ENCODE measurements at regions not wholly inside any gene's neighbourhood (a gene's known extent, or its start where the extent isn't known, plus 50 kb on each side); places are given as distances from the start of the nearest gene placed in this dataset.

DNA sequence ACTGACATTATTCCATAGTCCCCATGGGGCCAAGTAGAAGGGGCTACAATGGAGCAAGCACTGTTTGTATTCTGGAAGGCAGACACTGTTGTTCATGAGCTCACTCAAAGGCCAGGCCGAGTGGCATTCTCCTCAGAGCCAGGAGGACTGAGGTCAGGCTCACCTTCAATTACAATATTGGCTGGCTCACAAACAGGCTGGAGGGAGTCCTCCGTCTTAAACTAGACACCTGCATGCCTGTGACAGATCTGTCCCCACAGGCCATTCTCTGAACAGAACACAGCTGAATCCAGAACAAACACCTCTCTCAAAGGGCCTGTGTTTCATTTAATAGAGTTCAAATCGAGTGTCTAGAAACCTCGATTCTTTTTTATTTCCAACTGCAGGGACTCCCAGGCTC is 347.4 kb upstream of the PPP2R3A start:
- Histone ChIP-seq H3K36me3 (ENCODE audit: insufficient read depth, low read length) (no peaks in the 10 kb centered on the region), H3K4me2 (ENCODE audit: insufficient read depth, low read length) (no peak overlapping the region), H3K27me3 (ENCODE audit: insufficient read depth, low read length) (no peaks in the 10 kb centered on the region), H2AFZ (ENCODE audit: low read length) (no peak overlapping the region), H4K20me1 (ENCODE audit: insufficient read depth, low read length) (no peaks in the 10 kb centered on the region), H3K4me3 (ENCODE audit: insufficient read depth, low read length) (no peak overlapping the region), H3K9me3 (ENCODE audit: low read depth, low read length) (no peaks in the 10 kb centered on the region), H3K4me1 (ENCODE audit: insufficient read depth, low read length) (no peaks in the 10 kb centered on the region), H3K27ac (ENCODE audit: low read depth, low read length) (no peak overlapping the region), H3K79me2 (ENCODE audit: insufficient read depth, low read length) (no peaks in the 10 kb centered on the region)
- no peak for DNase-seq (ENCODE audit: insufficient read length, low spot score, missing footprints)
- TF ChIP-seq, protein P1, sequence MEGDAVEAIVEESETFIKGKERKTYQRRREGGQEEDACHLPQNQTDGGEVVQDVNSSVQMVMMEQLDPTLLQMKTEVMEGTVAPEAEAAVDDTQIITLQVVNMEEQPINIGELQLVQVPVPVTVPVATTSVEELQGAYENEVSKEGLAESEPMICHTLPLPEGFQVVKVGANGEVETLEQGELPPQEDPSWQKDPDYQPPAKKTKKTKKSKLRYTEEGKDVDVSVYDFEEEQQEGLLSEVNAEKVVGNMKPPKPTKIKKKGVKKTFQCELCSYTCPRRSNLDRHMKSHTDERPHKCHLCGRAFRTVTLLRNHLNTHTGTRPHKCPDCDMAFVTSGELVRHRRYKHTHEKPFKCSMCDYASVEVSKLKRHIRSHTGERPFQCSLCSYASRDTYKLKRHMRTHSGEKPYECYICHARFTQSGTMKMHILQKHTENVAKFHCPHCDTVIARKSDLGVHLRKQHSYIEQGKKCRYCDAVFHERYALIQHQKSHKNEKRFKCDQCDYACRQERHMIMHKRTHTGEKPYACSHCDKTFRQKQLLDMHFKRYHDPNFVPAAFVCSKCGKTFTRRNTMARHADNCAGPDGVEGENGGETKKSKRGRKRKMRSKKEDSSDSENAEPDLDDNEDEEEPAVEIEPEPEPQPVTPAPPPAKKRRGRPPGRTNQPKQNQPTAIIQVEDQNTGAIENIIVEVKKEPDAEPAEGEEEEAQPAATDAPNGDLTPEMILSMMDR (IDR thresholded peaks at IDR 0.05; ENCODE audit: extremely low read depth, low read depth, low read length): no peak

DNA sequence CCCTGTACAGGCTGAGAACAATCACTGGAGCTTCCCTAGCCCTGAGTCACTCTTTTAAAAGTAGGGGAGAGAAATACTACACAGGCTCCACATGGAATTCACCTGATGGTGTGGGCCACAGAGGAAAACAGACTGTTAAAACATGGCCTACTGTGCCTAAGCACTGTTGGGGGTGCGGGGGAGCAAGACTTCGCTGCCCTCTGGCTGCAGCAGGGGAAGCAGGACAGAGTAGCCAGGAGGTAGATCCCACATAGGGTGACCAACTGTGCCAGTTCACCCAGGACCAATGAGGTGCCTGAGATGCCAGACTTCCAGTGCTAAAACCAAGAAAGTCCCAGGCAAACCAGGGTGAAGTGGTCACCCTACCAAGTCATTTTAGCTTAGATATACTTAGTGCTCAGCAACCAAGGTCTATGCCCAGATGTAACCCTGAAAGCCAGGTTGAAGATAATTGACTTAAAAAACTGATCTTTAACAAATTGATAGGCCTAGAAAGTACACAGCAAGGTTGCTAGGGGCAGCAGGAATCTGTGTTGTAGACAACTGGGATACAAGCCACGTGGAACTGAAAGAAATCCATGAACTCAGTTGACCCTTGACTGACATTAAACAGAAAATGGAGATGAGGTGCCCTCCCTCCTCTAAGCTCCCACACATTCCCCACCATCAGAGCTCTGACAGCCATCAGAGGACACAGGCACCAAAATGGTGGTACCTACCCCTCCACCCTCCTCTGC is 344.2 kb upstream of the PPP2R3A start:
- H4K20me1 ChIP-seq (ENCODE audit: insufficient read depth, low read length): no peaks in the 10 kb centered on the region
- TF ChIP-seq, protein P1 (IDR thresholded peaks at IDR 0.05; ENCODE audit: extremely low read depth, low read depth, low read length): no peak
- no peaks in the 10 kb centered on the region for H3K79me2 ChIP-seq (ENCODE audit: insufficient read depth, low read length)
- H3K4me3 ChIP-seq (ENCODE audit: insufficient read depth, low read length): no peak overlapping the region
- no peak overlapping the region for H2AFZ ChIP-seq (ENCODE audit: low read length)
- no peak for DNase-seq (ENCODE audit: insufficient read length, low spot score, missing footprints)
- H3K27me3 ChIP-seq (ENCODE audit: insufficient read depth, low read length): no peaks in the 10 kb centered on the region
- H3K27ac ChIP-seq (ENCODE audit: low read depth, low read length): no peak overlapping the region
- H3K4me2 ChIP-seq (ENCODE audit: insufficient read depth, low read length): no peak overlapping the region
- H3K4me1 ChIP-seq (ENCODE audit: insufficient read depth, low read length): no peaks in the 10 kb centered on the region
- no peaks in the 10 kb centered on the region for H3K36me3 ChIP-seq (ENCODE audit: insufficient read depth, low read length)
- no peaks in the 10 kb centered on the region for H3K9me3 ChIP-seq (ENCODE audit: low read depth, low read length)

- no peak overlapping the region for H3K27ac ChIP-seq (ENCODE audit: low read depth, low read length)
- no peak overlapping the region for H2AFZ ChIP-seq (ENCODE audit: low read length)
- no peaks in the 10 kb centered on the region for H3K79me2 ChIP-seq (ENCODE audit: insufficient read depth, low read length)
- H4K20me1 ChIP-seq (ENCODE audit: insufficient read depth, low read length): no peaks in the 10 kb centered on the region
- H3K4me1 ChIP-seq (ENCODE audit: insufficient read depth, low read length): no peaks in the 10 kb centered on the region
- TF ChIP-seq, protein P1 (IDR thresholded peaks at IDR 0.05; ENCODE audit: extremely low read depth, low read depth, low read length): no peak
- H3K9me3 ChIP-seq (ENCODE audit: low read depth, low read length): no peaks in the 10 kb centered on the region
- no peak overlapping the region for H3K4me2 ChIP-seq (ENCODE audit: insufficient read depth, low read length)
- H3K4me3 ChIP-seq (ENCODE audit: insufficient read depth, low read length): no peak overlapping the region
- no peaks in the 10 kb centered on the region for H3K27me3 ChIP-seq (ENCODE audit: insufficient read depth, low read length)
- no peaks in the 10 kb centered on the region for H3K36me3 ChIP-seq (ENCODE audit: insufficient read depth, low read length)
- DNase-seq (ENCODE audit: insufficient read length, low spot score, missing footprints): no peak
These were observed 343.3 kb upstream of the PPP2R3A start for GRCh38 chr3:135622215-135622614.

GRCh38 chr3:135622656-135623055 is 342.9 kb upstream of the PPP2R3A start:
- H3K79me2 ChIP-seq (ENCODE audit: insufficient read depth, low read length): no peaks in the 10 kb centered on the region
- H4K20me1 ChIP-seq (ENCODE audit: insufficient read depth, low read length): no peaks in the 10 kb centered on the region
- no peaks in the 10 kb centered on the region for H3K9me3 ChIP-seq (ENCODE audit: low read depth, low read length)
- TF ChIP-seq, protein P1 (IDR thresholded peaks at IDR 0.05; ENCODE audit: extremely low read depth, low read depth, low read length): no peak
- H3K4me3 ChIP-seq (ENCODE audit: insufficient read depth, low read length): no peak overlapping the region
- no peak overlapping the region for H3K27ac ChIP-seq (ENCODE audit: low read depth, low read length)
- no peak overlapping the region for H3K4me2 ChIP-seq (ENCODE audit: insufficient read depth, low read length)
- H3K36me3 ChIP-seq (ENCODE audit: insufficient read depth, low read length): no peaks in the 10 kb centered on the region
- no peak for DNase-seq (ENCODE audit: insufficient read length, low spot score, missing footprints)
- no peaks in the 10 kb centered on the region for H3K4me1 ChIP-seq (ENCODE audit: insufficient read depth, low read length)
- no peak overlapping the region for H2AFZ ChIP-seq (ENCODE audit: low read length)
- no peaks in the 10 kb centered on the region for H3K27me3 ChIP-seq (ENCODE audit: insufficient read depth, low read length)
